ENCODE measurements at regions not wholly inside any gene's neighbourhood (a gene's known extent, or its start where the extent isn't known, plus 50 kb on each side); places are given as distances from the start of the nearest gene placed in this dataset.
"Not testable (repeated sequence)": the region's sequence is repeated elsewhere in the genome, so short reads cannot be mapped to it uniquely, and the experiment has no call there.

GRCh38 chr7:156321430-156321829 lies 319.1 kb upstream of the RNF32 start:
- TF ChIP-seq CTCF (IDR thresholded peaks at IDR 0.05); EZH2 (IDR thresholded peaks at IDR 0.05; ENCODE audit: borderline replicate concordance, insufficient read depth, low read depth, low read length, poor library complexity, severe bottlenecking): not testable (repeated sequence)

Data from B cell (primary cell).